PC-3 (cell line): ENCODE measurements at regions not wholly inside any gene's neighbourhood (a gene's known extent, or its start where the extent isn't known, plus 50 kb on each side); places are given as distances from the start of the nearest gene placed in this dataset.

Experiments
- EZH2 ChIP-seq: fragments of 300-600 bp; sonication (generic); IDR thresholded peaks from one replicate; pipeline ENCODE4 v1.6.1; 2017; ENCODE audit warnings: antibody characterized with exemption, mild to moderate bottlenecking, low read length; ENCODE audit not compliant: unreplicated experiment
- EZH2phosphoT487 ChIP-seq: fragments of 300-600 bp; sonication (generic); IDR thresholded peaks from 2 replicates; pipeline ENCODE4 v1.6.1; 2018; ENCODE audit warnings: mild to moderate bottlenecking, antibody characterized with exemption, low read length, borderline replicate concordance
- TF ChIP-seq, protein P1 (sequence below): fragments of 300-600 bp; sonication (generic); conservative IDR thresholded peaks from 2 replicates; pipeline ENCODE4 v1.5.1; 2017; ENCODE audit warnings: antibody characterized with exemption, low read depth, mild to moderate bottlenecking, low read length

DNA sequence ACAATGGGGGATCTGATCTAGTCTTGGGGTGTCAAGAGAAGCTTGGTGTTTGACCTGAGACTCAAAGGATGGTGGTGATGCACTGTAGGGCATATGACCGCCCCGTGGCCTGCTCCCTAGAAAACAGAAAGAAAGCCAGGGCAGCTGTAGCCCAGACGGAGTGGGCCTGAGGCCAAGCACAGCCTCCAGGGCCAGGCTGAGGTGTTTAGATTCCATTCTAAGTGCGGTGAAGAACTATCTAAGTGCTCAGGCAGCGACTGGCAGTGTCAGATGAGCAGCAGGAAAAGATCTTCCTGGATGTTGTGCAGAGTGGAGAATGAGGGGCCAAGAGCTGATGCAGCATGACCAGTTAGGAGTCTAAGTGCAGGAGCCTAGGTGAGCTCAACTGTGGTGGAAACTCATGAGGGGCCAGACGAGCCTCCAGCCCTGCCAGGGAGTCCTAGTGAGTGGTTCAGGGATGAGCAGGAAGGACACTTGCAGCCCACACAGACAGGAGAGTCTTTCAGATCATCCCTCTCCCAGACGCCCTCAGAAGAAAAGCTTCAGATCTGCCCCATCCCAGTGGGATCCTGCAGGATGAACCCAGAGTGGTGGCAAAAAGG lies 314.2 kb upstream of the CCL2 start:
- TF ChIP-seq, protein P1, sequence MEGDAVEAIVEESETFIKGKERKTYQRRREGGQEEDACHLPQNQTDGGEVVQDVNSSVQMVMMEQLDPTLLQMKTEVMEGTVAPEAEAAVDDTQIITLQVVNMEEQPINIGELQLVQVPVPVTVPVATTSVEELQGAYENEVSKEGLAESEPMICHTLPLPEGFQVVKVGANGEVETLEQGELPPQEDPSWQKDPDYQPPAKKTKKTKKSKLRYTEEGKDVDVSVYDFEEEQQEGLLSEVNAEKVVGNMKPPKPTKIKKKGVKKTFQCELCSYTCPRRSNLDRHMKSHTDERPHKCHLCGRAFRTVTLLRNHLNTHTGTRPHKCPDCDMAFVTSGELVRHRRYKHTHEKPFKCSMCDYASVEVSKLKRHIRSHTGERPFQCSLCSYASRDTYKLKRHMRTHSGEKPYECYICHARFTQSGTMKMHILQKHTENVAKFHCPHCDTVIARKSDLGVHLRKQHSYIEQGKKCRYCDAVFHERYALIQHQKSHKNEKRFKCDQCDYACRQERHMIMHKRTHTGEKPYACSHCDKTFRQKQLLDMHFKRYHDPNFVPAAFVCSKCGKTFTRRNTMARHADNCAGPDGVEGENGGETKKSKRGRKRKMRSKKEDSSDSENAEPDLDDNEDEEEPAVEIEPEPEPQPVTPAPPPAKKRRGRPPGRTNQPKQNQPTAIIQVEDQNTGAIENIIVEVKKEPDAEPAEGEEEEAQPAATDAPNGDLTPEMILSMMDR = no peak
- TF ChIP-seq EZH2 = no peak
- no peak for TF ChIP-seq EZH2phosphoT487
